HG03045 (cell line): ENCODE measurements at regions not wholly inside any gene's neighbourhood (a gene's known extent, or its start where the extent isn't known, plus 50 kb on each side); places are given as distances from the start of the nearest gene placed in this dataset.

Source experiments
- ATAC-seq: cut with Tn5 transposase; IDR thresholded peaks from one replicate; pipeline ENCODE4 v1.9.1; 2021; ENCODE audit warnings: mild to moderate bottlenecking, moderate library complexity; ENCODE audit not compliant: unreplicated experiment

GRCh38 chr13:78802912-78803311 lies 144.0 kb upstream of the OBI1 start:
- ATAC-seq, result no peak

- no peak for ATAC-seq
Observed at GRCh38 chr13:78787190-78787589, 128.2 kb upstream of the OBI1 start.

DNA sequence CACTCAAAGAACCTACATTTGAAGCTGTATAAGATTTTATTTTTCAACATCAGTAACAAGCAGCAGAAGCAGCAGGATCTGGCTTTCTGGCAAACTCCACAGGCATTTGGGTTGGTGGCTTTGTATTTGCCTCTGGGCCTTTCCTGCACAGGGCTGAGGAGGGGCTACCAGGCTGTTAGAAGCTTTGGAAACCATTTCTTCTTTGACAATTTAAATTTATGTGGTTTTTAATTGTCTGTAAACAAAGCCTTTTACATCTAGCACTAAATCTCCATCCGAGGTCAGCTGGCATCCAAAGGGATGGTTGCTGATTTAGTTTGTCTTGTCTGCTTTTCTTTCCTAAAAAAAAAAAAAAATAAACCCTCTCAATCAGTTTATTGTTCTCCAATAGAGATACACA lies 127.5 kb upstream of the OBI1 start:
- ATAC-seq, result no peak

GRCh38 chr13:78785764-78786163 lies 126.8 kb upstream of the OBI1 start:
- ATAC-seq, result no peak

DNA sequence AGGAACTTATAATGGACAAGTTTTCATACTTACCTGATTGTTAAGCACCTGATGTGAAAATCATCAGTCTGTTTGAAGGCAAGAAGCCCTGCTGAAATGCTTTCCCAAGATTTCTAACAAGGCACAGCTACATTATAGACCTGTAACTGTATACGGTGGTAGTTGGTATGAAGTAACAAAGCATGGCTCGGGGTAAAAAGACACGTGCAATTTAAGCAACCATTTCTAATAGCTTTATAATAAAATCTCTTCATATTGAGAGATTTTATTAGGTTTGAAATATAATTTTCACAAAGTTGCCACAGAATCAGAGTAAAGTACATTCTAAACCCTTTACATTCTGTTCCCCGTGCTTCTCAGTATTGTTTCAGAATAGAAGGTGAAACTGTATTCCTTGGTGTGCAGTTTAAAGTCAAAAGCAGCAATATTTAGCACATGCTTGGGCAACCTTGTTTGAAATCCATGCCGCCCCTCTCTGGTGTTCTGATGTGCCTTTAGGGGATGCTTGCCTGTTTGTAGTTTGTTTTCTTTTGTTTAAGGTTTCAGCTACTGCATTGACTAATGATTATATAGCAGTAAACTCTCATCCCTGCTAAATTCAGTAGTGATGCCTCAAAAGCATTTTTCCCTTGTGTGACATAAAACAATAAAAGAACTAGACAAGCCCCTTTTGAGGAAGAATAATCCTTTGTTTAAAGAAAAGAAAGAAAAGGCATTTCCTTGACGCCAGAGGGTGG lies 125.2 kb upstream of the OBI1 start:
- no peak for ATAC-seq

GRCh38 chr13:78780708-78781107 lies 121.8 kb upstream of the OBI1 start:
- ATAC-seq, result no peak

GRCh38 chr13:78779608-78780007 lies 120.7 kb upstream of the OBI1 start:
- ATAC-seq, result no peak

DNA sequence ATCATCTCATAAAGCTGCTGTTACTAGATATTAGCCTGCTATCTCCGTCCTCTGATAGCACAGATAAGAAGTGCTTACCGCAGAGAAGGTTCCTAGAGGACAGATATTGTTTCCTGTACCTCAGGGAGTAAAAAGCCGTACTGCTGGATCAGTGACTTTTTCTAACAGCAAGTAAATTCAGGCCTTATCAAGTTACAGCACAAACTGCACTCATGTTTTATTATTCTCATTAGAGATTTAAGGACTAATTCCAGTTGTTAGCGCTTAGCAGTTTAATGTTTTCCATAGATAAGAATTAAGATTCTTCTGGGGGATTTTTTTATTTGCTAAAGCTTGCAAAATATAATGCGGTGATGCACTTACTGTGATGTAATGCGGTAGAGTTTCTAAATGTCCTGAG lies 119.0 kb upstream of the OBI1 start:
- no peak for ATAC-seq

GRCh38 chr13:78777396-78777795 lies 118.4 kb upstream of the OBI1 start:
- ATAC-seq, result no peak

DNA sequence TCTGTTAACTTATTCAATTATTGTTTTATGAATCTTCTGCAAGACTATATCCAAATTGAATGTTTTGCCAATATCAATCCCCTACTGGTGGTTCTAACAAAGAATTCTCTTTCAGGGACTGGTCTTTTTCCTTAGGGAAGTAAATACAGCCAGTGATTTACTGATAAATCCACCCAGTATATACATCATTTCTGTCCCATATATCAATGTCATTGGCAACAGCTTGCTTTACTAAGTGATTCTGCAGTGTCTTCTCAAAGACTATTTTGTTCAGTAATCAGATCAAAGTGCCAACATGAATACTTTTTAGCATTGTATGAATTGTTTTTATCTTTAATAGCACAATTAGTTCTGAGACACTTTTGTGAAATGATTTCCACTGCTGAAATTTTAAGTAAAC lies 114.0 kb upstream of the OBI1 start:
- ATAC-seq, result no peak

- ATAC-seq, result no peak
Observed at GRCh38 chr13:78770601-78771000, 111.6 kb upstream of the OBI1 start.

DNA sequence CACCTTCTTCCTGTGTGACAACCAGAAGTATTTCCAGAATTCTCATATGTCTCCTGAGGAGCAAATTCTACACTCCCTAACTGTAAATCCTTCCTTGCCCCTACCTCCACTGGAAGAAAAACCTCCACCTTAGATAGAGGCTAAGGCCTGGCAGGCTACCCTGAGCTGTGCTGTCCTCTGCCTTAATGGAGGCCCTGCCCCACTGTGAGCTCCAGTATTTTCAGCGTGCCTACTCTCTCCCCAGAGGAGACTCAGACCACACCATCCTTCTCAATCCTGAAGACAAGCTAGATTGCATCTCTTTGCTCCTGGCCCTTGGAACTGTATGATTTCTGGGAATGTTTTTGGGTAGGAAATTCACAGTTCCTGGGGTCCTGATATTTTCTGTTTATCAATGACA lies 110.0 kb upstream of the OBI1 start:
- no peak for ATAC-seq

GRCh38 chr13:78764665-78765064 lies 105.7 kb upstream of the OBI1 start:
- ATAC-seq, result no peak

- ATAC-seq, result no peak
Observed at GRCh38 chr13:78762825-78763224, 103.9 kb upstream of the OBI1 start.

- no peak for ATAC-seq
Observed at GRCh38 chr13:78759704-78760103, 100.7 kb upstream of the OBI1 start.

GRCh38 chr13:78758549-78758948 lies 99.6 kb upstream of the OBI1 start:
- no peak for ATAC-seq

GRCh38 chr13:78753435-78753834 lies 94.5 kb upstream of the OBI1 start:
- ATAC-seq, result no peak

DNA sequence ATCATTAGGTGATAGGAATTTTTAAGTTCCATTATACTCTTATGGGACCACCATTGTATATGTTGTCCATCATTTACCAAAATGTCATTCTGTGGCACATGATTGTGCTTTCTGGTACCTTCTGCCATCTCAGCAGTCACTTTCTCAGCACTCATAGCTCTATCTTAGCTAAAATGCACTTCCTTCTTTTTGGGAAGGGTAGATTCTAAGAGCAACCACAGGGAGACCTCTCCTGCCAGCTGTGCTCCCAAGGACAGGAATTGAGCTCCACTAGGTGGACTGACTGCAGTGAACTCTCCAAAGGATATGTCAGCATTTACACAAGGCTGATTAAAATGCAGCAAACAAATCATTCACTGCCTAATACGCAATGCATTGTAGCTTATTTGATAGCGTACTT lies 91.8 kb upstream of the OBI1 start:
- no peak for ATAC-seq

DNA sequence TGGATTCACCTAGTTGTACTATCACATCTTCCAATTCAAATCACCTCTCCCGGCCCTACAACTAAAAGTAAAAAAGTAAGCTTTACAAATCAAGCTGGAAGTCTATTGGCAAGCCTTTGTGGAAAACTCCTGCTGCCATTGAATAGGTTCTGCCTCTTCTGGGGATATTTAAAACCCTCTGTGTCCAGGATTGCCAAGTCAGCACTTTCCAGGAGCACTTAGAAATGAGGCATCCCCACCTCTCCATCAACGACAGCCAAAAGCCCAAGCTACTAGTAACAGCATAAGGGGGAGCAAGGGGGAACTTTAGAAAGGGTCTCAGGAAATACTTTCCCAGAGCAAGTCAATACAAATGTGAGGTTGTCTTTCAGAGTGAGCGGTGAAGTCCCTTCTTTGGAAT lies 85.0 kb upstream of the OBI1 start:
- ATAC-seq, result no peak

DNA sequence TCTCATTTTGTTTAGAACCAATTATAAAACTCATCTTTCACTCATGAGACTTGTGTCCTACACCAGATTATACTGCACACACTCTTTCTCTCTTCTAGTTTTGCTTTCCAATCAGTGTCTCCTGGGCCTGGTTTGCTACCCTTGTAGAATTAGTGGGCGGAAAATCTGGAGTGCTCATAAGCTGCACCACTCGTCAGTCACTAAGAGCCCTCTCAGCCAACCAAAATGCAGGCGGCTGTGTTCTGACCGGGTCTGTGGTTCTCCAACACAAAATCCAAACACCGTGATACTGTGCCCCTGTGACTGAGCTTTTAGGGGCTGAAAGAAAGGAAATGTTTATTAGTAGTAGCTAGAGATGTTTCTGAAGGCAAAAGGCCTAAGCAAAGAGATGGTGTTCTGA lies 83.7 kb upstream of the OBI1 start:
- no peak for ATAC-seq

- ATAC-seq, result no peak
Observed at GRCh38 chr13:78736142-78736541, 77.2 kb upstream of the OBI1 start.

- no peak for ATAC-seq
Observed at GRCh38 chr13:78732445-78733017, 73.6 kb upstream of the OBI1 start.

GRCh38 chr13:78722700-78723099 lies 63.7 kb upstream of the OBI1 start:
- no peak for ATAC-seq
